Natural killer cell treated with Interleukin-12 subunit alpha and Interleukin-12 subunit beta and Interleukin-15 and Interleukin-18, amount 100 ng/mL, for 72 hours (primary cell): ENCODE measurements at regions not wholly inside any gene's neighbourhood (a gene's known extent, or its start where the extent isn't known, plus 50 kb on each side); places are given as distances from the start of the nearest gene placed in this dataset.
"Not testable (repeated sequence)": the region's sequence is repeated elsewhere in the genome, so short reads cannot be mapped to it uniquely, and the experiment has no call there.

Experiments
- ATAC-seq, 2 donors: fragments of 150-1000 bp; cut with Tn5 transposase in 1 of 2; sonication (Bioruptor Pico), chemical (Tn5 transposase) in 1 of 2; 2 replicates each; pipeline ENCODE4 v1.10.0; 2021
- DNase-seq: peaks from one replicate; pipeline ENCODE4 v3.0.0; 2022; ENCODE audit warnings: low spot score
- H3K27ac Mint-ChIP-seq, 2 donors: 1 replicate in 1 of 2; 2 replicates in 1 of 2; pipeline ENCODE4 v1.8.0; 2022; ENCODE audit warnings: mixed read lengths in 2 of 2, mild to moderate bottlenecking in 1 of 2, moderate library complexity in 1 of 2
- H3K27me3 Mint-ChIP-seq, 2 donors: 1 replicate in 1 of 2; 2 replicates in 1 of 2; pipeline ENCODE4 v1.8.0; 2022; ENCODE audit warnings: mixed read lengths in 2 of 2
- H3K36me3 Mint-ChIP-seq: one replicate; pipeline ENCODE4 v1.8.0; 2022; ENCODE audit warnings: mixed read lengths
- H3K4me1 Mint-ChIP-seq, 2 donors: 1 replicate in 1 of 2; 2 replicates in 1 of 2; pipeline ENCODE4 v1.8.0; 2022; ENCODE audit warnings: low read depth in 2 of 2, mixed read lengths in 2 of 2, mild to moderate bottlenecking in 1 of 2
- H3K4me3 Mint-ChIP-seq: one replicate; pipeline ENCODE4 v1.8.0; 2022; ENCODE audit warnings: mixed read lengths
- H3K9me3 Mint-ChIP-seq: 2 replicates; pipeline ENCODE4 v1.8.0; 2022; ENCODE audit warnings: mixed read lengths

- DNase-seq, H3K4me1 Mint-ChIP-seq, H3K9me3 Mint-ChIP-seq, H3K27ac Mint-ChIP-seq, H3K4me3 Mint-ChIP-seq, H3K27me3 Mint-ChIP-seq, ATAC-seq: not testable (repeated sequence)
- peaks cover 21% of the 10 kb centered on the region for H3K36me3 Mint-ChIP-seq
Observed at GRCh38 chr3:185306286-185306685, 52.4 kb upstream of the EHHADH start.

- H3K4me3 Mint-ChIP-seq: no peak overlapping the region
- H3K27me3 Mint-ChIP-seq: no peaks in the 10 kb centered on the region
- ATAC-seq: no peak
- peaks cover 4% of the 10 kb centered on the region for H3K9me3 Mint-ChIP-seq
- H3K36me3 Mint-ChIP-seq: peaks cover 21% of the 10 kb centered on the region
- H3K4me1 Mint-ChIP-seq: peaks cover 0 to 4% of the 10 kb centered on the region in 2 donors
- H3K27ac Mint-ChIP-seq: no peak overlapping the region
- DNase-seq: no peak
Observed at GRCh38 chr3:185306847-185307246, 53.0 kb upstream of the EHHADH start.

GRCh38 chr3:185308126-185308754 is 54.4 kb upstream of the EHHADH start:
- DNase-seq (peak; percentile 61), ATAC-seq (no peak)
- Mint-ChIP-seq H3K4me1 (peaks cover 0 to 4% of the 10 kb centered on the region in 2 donors), H3K27ac (no peak overlapping the region), H3K36me3 (peaks cover 21% of the 10 kb centered on the region), H3K4me3 (no peak overlapping the region), H3K9me3 (peaks cover 4% of the 10 kb centered on the region), H3K27me3 (no peaks in the 10 kb centered on the region)

- H3K27me3 Mint-ChIP-seq: no peaks in the 10 kb centered on the region
- ATAC-seq (no peak), DNase-seq (no peak)
- H3K4me3 Mint-ChIP-seq: no peak overlapping the region
- peaks cover 4% of the 10 kb centered on the region for H3K9me3 Mint-ChIP-seq
- peaks cover 0 to 4% of the 10 kb centered on the region in 2 donors for H3K4me1 Mint-ChIP-seq
- no peak overlapping the region for H3K27ac Mint-ChIP-seq
- H3K36me3 Mint-ChIP-seq: peaks cover 21% of the 10 kb centered on the region
Observed at GRCh38 chr3:185309302-185309701, 53.6 kb upstream of the MAP3K13 start.

GRCh38 chr3:185309795-185310194 is 53.1 kb upstream of the MAP3K13 start:
- DNase-seq: no peak
- H3K4me3 Mint-ChIP-seq: no peak overlapping the region
- H3K9me3 Mint-ChIP-seq: peaks cover 4% of the 10 kb centered on the region
- peaks cover 0 to 4% of the 10 kb centered on the region in 2 donors for H3K4me1 Mint-ChIP-seq
- no peak for ATAC-seq
- H3K27ac Mint-ChIP-seq: no peak overlapping the region
- H3K36me3 Mint-ChIP-seq: peaks cover 21% of the 10 kb centered on the region
- H3K27me3 Mint-ChIP-seq: no peaks in the 10 kb centered on the region

GRCh38 chr3:185311991-185312390 is 50.9 kb upstream of the MAP3K13 start:
- DNase-seq (no peak), ATAC-seq (no peak)
- peaks cover 0 to 1% of the 10 kb centered on the region in 2 donors for H3K27me3 Mint-ChIP-seq
- H3K36me3 Mint-ChIP-seq: peaks cover 14% of the 10 kb centered on the region
- H3K4me3 Mint-ChIP-seq: no peak overlapping the region
- H3K27ac Mint-ChIP-seq: no peak overlapping the region
- peaks cover 0 to 4% of the 10 kb centered on the region in 2 donors for H3K4me1 Mint-ChIP-seq
- peaks cover 3% of the 10 kb centered on the region for H3K9me3 Mint-ChIP-seq
